Body of pancreas (tissue), 4 donors: ENCODE measurements at regions not wholly inside any gene's neighbourhood (a gene's known extent, or its start where the extent isn't known, plus 50 kb on each side); places are given as distances from the start of the nearest gene placed in this dataset.
A peak's percentile ranks its signal among the peaks of the same experiment; 100 is the strongest.

Experiments used
- ATAC-seq: fragments of 150-250 bp; one replicate; pipeline ENCODE4 v1.9.1; 2016
- DNase-seq, 4 donors: peaks; one replicate each; pipeline ENCODE4 v3.0.0-alpha.2; 2019
- H3K27ac ChIP-seq, 4 donors: fragments of 200-600 bp; sonication (generic); 1 replicate in 3 of 4; 2 replicates in 1 of 4; pipeline versions ENCODE4 v1.5.1 to v1.6.1; 2016 to 2019; ENCODE audit warnings: mild to moderate bottlenecking in 1 of 4, mixed read lengths in 1 of 4, moderate library complexity in 1 of 4
- H3K27me3 ChIP-seq, 2 donors: fragments of 200-600 bp; sonication (generic); one replicate each; pipeline ENCODE4 v1.6.0; 2016; ENCODE audit warnings: mild to moderate bottlenecking in 1 of 2
- H3K36me3 ChIP-seq, 2 donors: fragments of 200-600 bp; sonication (generic); replicated peaks in 1 of 2; 2 replicates each; pipeline ENCODE4 v1.5.1; 2016; ENCODE audit warnings: low read depth in 2 of 2; ENCODE audit not compliant: insufficient read depth in 1 of 2
- H3K4me1 ChIP-seq: fragments of 200-600 bp; sonication (generic); one replicate; pipeline ENCODE4 v1.6.0; 2016
- H3K4me3 ChIP-seq, 2 donors: fragments of 200-600 bp; sonication (generic); 1 replicate in 1 of 2; 2 replicates in 1 of 2; pipeline ENCODE4 v1.5.1; 2016 to 2019
- H3K9me3 ChIP-seq, 3 donors: fragments of 200-600 bp; sonication (generic); 1 replicate in 2 of 3; 2 replicates in 1 of 3; pipeline ENCODE4 v1.5.1; 2016
- CTCF ChIP-seq, 7 experiments: fragments of 450-650 bp in 4 of 7; fragments of 200-600 bp in 3 of 7; sonication (generic) in 3 of 7; IDR thresholded peaks; one replicate each; pipeline ENCODE4 v1.5.1; 2016 to 2019; ENCODE audit warnings: antibody characterized with exemption in 7 of 7
- POLR2A ChIP-seq, 3 donors: fragments of 450-650 bp; IDR thresholded peaks; one replicate each; pipeline ENCODE4 v1.6.1; 2016; ENCODE audit warnings: antibody characterized with exemption in 3 of 3, mild to moderate bottlenecking in 2 of 3
- WGBS, 2 donors: methylation state at CpG; one replicate each; pipeline ENCODE4 v1.1.5; 2017; 5-methylcytosine and 5-hydroxymethylcytosine counted together
- intact Hi-C: fragments of 100-400 bp; cut with DNase I; formaldehyde crosslinking; loops from one replicate; pipeline ENCODE4 v1.15.1; 2023

DNA sequence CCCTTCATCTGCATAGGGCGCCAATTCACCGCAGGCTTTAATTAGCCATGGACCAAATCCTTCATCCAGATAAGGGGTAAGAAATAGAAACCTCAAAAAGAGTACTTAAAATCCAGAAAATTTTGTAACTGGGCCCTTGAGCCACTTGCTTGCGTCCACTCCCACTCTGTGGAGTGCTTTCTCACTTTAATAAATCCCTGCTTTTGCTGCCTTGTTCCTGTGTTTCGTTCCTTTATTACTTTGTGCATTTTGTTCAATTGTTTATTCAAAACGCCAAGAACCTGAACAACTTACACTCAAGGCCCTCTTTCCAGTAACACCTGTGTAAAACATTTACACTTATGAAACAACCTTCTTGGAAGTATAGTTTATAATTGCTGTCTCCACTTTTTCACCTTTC, 66.5 kb downstream of the HMHB1 start:
- H3K36me3 ChIP-seq: no peaks in the 10 kb centered on the region
- H3K4me3 ChIP-seq: no peak overlapping the region
- TF ChIP-seq CTCF (IDR thresholded peaks at IDR 0.05) (no peak), POLR2A (IDR thresholded peaks at IDR 0.05) (no peak)
- ATAC-seq (no peak), DNase-seq (no peak)
- intact Hi-C loops: no loop called here
- H3K27ac ChIP-seq: no peak overlapping the region
- H3K9me3 ChIP-seq: no peaks in the 10 kb centered on the region
- no peaks in the 10 kb centered on the region for H3K27me3 ChIP-seq
- no peaks in the 10 kb centered on the region for H3K4me1 ChIP-seq
- 89% methylated on average over 5 of the region's 5 CpGs for WGBS, 2 donors

DNA sequence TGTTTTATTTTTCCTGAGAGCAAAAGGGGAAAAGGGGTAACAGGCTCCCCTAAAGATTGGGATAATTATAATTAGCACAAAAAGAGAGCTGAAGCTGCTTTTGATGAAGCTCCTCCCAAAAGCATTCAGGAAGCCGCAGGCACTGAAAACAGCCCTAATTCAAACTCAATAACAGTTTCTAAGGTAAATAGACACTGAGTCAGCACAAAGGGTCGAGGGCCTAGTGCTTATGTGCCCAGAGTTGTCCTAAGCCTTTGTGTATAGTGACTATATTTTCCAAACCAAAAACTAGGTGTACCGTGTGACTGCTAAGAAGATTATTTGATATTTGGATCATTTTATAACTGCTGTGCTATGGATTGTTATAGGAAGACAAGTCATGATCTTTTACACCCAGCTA, 67.7 kb downstream of the HMHB1 start:
- Histone ChIP-seq H3K27me3 (no peaks in the 10 kb centered on the region), H3K4me1 (no peaks in the 10 kb centered on the region), H3K36me3 (no peaks in the 10 kb centered on the region), H3K27ac (no peak overlapping the region), H3K4me3 (no peak overlapping the region), H3K9me3 (no peaks in the 10 kb centered on the region)
- DNase-seq: no peak
- ATAC-seq: no peak
- WGBS, 2 donors: 74 to 75% methylated on average over 3 of the region's 3 CpGs
- intact Hi-C loops: no loop called here
- TF ChIP-seq POLR2A (IDR thresholded peaks at IDR 0.05): no peak
- TF ChIP-seq CTCF (IDR thresholded peaks at IDR 0.05): no peak

- no peak overlapping the region for H3K27ac ChIP-seq
- H3K9me3 ChIP-seq: no peaks in the 10 kb centered on the region
- H3K4me3 ChIP-seq: no peak overlapping the region
- no peaks in the 10 kb centered on the region for H3K36me3 ChIP-seq
- 50 to 55% methylated on average over 6 of the region's 6 CpGs for WGBS, 2 donors
- TF ChIP-seq POLR2A (IDR thresholded peaks at IDR 0.05): no peak
- TF ChIP-seq CTCF (IDR thresholded peaks at IDR 0.05): no peak
- H3K27me3 ChIP-seq: no peaks in the 10 kb centered on the region
- ATAC-seq: peak; percentile 45
- DNase-seq: peak in 1 of 4 donors; percentile 16
- no peaks in the 10 kb centered on the region for H3K4me1 ChIP-seq
- intact Hi-C loops: no loop called here
Measured at GRCh38 chr5:143880178-143880577, 68.2 kb downstream of the HMHB1 start.

DNA sequence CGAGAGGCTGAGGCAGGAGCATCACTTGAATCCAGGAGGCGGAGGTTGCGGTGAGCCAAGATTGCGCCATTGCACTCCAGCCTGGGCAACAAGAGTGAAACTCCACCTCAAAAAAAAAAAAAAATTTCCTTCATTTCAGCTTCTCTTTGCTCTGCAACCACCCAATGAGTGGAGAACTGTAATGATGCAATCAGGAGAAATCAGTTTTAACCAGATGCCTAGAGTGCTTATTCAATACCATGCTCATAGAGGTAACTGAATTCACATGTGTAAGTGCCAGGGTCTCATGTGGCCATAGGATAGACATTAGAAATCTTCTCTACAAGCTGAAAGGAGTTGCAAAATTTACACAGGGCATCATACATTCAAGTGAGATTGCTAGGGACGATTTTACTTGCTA, 70.6 kb downstream of the HMHB1 start:
- 84 to 89% methylated on average over 5 of the region's 5 CpGs for WGBS, 2 donors
- no peaks in the 10 kb centered on the region for H3K9me3 ChIP-seq
- no peak for DNase-seq
- H3K36me3 ChIP-seq: no peaks in the 10 kb centered on the region
- H3K4me3 ChIP-seq: no peak overlapping the region
- intact Hi-C loops: no loop called here
- H3K4me1 ChIP-seq: no peaks in the 10 kb centered on the region
- H3K27ac ChIP-seq: no peak overlapping the region
- TF ChIP-seq POLR2A (IDR thresholded peaks at IDR 0.05): no peak
- no peak for TF ChIP-seq CTCF (IDR thresholded peaks at IDR 0.05)
- no peaks in the 10 kb centered on the region for H3K27me3 ChIP-seq
- no peak for ATAC-seq

DNA sequence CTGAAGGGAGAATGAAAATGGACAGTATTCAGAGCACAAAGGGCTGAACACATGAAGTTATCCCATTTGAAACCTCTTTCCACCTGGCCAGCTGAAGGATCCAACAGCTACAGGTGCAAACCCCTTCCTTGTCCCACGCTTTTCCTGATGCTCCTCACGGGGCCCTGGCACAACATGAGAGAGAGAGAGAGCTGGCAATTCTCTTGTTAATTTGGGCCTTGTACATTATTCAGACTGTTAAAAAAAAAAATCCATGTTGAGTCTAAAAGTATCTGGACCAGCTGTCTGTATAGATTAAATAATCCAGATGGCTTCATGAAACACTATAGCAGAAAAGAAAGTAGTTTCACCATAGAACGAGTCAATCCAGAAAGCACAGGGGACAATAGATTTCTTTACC, 74.1 kb downstream of the HMHB1 start:
- 64 to 77% methylated on average over 3 of the region's 3 CpGs for WGBS, 2 donors
- Histone ChIP-seq H3K27me3 (no peaks in the 10 kb centered on the region), H3K4me1 (no peaks in the 10 kb centered on the region), H3K9me3 (no peaks in the 10 kb centered on the region), H3K36me3 (no peaks in the 10 kb centered on the region), H3K27ac (no peak overlapping the region), H3K4me3 (no peak overlapping the region)
- ATAC-seq (no peak), DNase-seq (no peak)
- no peak for TF ChIP-seq POLR2A (IDR thresholded peaks at IDR 0.05)
- no peak for TF ChIP-seq CTCF (IDR thresholded peaks at IDR 0.05)
- intact Hi-C loops: no loop called here
